ENCODE measurements at regions not wholly inside any gene's neighbourhood (a gene's known extent, or its start where the extent isn't known, plus 50 kb on each side); places are given as distances from the start of the nearest gene placed in this dataset.

DNA sequence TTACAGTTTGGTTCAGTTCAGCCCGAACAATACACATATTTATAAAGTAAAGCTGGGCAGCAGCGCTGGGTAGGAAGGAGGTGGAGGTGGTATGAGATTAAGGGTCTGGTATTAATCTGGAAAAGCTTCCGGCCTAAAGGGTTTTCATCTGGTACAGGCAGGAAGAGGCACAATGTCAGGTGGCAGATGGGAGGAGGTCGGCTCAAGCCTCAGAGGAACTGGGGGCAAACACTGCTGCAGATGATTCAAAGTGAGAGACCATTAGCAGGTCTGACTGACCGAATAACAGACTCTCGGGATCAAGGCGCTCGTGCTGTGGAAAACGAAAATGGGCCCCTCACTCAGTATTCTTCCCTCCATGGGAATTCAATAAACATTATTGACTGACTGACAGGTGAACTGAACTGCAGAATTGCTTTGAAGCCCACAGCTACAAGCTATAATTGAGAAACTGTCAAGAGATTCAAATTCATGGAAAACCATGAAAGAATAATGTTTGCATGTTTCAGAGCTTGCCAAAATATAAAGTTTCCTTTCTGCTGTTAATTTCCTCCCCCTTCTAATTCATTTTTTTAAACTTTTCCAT is 75.3 kb downstream of the TMEM167A start:
- DNase-seq (ENCODE audit: low spot score): no peak
- TF ChIP-seq, protein P1, sequence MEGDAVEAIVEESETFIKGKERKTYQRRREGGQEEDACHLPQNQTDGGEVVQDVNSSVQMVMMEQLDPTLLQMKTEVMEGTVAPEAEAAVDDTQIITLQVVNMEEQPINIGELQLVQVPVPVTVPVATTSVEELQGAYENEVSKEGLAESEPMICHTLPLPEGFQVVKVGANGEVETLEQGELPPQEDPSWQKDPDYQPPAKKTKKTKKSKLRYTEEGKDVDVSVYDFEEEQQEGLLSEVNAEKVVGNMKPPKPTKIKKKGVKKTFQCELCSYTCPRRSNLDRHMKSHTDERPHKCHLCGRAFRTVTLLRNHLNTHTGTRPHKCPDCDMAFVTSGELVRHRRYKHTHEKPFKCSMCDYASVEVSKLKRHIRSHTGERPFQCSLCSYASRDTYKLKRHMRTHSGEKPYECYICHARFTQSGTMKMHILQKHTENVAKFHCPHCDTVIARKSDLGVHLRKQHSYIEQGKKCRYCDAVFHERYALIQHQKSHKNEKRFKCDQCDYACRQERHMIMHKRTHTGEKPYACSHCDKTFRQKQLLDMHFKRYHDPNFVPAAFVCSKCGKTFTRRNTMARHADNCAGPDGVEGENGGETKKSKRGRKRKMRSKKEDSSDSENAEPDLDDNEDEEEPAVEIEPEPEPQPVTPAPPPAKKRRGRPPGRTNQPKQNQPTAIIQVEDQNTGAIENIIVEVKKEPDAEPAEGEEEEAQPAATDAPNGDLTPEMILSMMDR (IDR thresholded peaks at IDR 0.05; ENCODE audit: borderline replicate concordance, control extremely low read depth, extremely low read depth, insufficient read depth, missing control alignments): no peak
- in situ Hi-C loops (cut with MboI; ENCODE audit: low sequenced_read_pairs, unreplicated experiment): no loop called here

DNA sequence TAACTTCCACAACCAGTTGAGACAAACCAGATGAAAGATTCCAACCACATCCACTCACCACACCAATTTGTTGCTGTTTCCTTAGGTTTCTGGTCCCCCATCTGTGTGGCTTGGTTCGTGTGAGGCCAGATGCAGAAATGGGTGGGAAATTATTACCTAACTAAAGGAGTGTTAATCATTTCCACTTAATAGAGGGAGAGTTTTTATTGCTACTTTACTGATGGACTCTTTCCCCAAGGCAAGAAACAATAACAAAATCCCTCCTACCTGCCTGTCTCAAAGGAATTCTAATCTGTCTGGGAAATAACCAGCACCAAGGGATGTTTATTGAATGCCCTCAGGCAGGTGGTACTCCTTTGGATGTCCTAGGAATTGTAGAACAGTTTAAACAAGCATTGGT is 76.3 kb downstream of the TMEM167A start:
- TF ChIP-seq, protein P1 (IDR thresholded peaks at IDR 0.05; ENCODE audit: borderline replicate concordance, control extremely low read depth, extremely low read depth, insufficient read depth, missing control alignments): no peak
- DNase-seq (ENCODE audit: low spot score): no peak
- in situ Hi-C loops (cut with MboI; ENCODE audit: low sequenced_read_pairs, unreplicated experiment): no loop called here

DNA sequence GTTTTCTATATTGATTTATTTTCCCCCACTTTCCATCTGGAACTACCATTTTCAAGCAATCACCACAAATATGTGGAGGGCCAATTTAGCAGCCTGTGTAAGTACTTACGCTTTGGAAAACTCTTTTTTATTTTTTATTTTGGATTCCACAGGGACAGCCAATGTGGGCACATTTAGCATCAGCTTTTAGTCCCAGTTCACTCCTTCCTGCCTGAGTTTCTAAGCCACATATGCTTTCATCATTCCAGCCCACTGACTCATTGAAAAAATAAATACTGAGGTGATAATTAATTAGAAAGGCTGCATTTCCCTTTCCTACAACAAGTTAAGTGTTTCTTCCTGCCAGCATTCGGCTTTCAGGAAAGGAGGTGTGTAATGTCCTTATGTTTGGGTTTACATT is 76.8 kb downstream of the TMEM167A start:
- TF ChIP-seq, protein P1 (IDR thresholded peaks at IDR 0.05; ENCODE audit: borderline replicate concordance, control extremely low read depth, extremely low read depth, insufficient read depth, missing control alignments): no peak
- in situ Hi-C loops (cut with MboI; ENCODE audit: low sequenced_read_pairs, unreplicated experiment): no loop called here
- no peak for DNase-seq (ENCODE audit: low spot score)

DNA sequence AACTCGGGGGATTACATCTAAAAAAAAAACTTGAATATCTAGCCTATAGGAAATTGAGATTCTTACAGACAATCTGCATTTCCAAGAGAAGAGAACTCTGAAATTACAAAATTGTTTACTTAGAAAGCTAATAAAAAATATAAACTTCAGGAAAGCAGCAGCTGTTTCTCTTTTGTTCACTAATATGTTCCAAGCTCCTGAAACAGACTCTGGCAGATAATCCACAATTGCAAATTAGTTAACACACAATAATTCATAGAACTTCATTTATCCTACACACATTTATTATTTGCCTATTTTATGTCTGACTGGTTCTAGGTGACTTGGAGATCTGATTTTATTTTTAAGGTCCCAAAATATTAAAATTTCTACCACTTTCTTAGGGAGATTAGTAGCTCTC is 83.8 kb downstream of the TMEM167A start:
- in situ Hi-C loops (cut with MboI; ENCODE audit: low sequenced_read_pairs, unreplicated experiment): no loop called here
- DNase-seq (ENCODE audit: low spot score): no peak
- TF ChIP-seq, protein P1 (IDR thresholded peaks at IDR 0.05; ENCODE audit: borderline replicate concordance, control extremely low read depth, extremely low read depth, insufficient read depth, missing control alignments): no peak

DNA sequence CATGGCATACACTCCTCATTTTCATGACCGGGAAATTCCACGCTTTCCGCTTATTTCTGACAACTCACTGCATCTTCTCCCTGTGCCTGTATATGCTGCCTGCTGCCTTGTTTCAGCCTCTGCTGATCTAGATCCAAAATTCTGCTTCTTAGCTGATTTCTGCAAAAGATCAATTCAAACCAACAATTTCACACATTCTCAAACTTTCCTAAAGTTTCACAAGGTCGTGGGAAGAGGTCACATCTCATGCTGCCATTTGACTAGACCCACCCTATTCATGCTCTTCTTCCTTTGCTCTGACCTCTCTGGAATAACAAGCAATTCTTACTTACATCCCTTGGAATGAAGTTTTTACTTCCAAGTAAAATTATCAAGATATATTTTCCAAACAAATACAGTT is 84.5 kb downstream of the TMEM167A start:
- TF ChIP-seq, protein P1 (IDR thresholded peaks at IDR 0.05; ENCODE audit: borderline replicate concordance, control extremely low read depth, extremely low read depth, insufficient read depth, missing control alignments): no peak
- in situ Hi-C loops (cut with MboI; ENCODE audit: low sequenced_read_pairs, unreplicated experiment): no loop called here
- DNase-seq (ENCODE audit: low spot score): no peak

DNA sequence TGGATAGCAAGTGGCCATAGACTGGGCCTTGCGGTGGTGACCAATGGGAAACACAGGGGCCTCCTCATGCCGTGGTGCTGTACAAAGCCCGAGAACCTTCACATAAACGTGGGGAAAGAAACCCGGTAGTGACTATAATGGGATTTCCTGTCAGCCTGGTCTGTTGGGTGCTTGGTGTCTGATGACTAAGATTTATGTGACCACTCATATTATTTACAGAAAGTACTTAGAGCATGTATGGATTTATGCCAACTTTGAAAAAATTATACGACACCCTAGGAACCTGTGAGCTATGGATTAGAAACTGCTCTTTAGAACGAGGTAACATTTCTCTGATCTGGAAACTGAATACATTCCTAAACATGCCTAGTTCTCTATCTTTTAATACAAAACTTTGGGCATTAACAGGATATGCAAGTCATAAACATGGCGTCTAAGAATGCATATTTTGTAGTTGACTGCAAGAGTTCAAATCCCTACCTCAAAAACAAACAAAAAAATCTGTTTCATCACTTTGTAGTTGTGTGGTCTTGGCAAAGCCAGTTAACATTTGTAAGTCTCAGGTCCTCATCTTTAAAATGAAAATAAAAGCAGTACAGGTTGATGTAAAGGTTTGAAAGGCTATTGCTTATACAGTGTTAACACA is 85.4 kb downstream of the TMEM167A start:
- TF ChIP-seq, protein P1 (IDR thresholded peaks at IDR 0.05; ENCODE audit: borderline replicate concordance, control extremely low read depth, extremely low read depth, insufficient read depth, missing control alignments): no peak
- in situ Hi-C loops (cut with MboI; ENCODE audit: low sequenced_read_pairs, unreplicated experiment): no loop called here
- no peak for DNase-seq (ENCODE audit: low spot score)

All from GM13976 (cell line).